Activated CD4-positive, alpha-beta T cell treated with anti-CD3 and anti-CD28 coated beads, Interleukin-2, amount 50 U/mL, for 16 hours (primary cell): ENCODE measurements at regions not wholly inside any gene's neighbourhood (a gene's known extent, or its start where the extent isn't known, plus 50 kb on each side); places are given as distances from the start of the nearest gene placed in this dataset.

ENCODE experiments used
- DNase-seq: peaks from one replicate; pipeline ENCODE4 v3.0.0-alpha.2; 2020

DNA sequence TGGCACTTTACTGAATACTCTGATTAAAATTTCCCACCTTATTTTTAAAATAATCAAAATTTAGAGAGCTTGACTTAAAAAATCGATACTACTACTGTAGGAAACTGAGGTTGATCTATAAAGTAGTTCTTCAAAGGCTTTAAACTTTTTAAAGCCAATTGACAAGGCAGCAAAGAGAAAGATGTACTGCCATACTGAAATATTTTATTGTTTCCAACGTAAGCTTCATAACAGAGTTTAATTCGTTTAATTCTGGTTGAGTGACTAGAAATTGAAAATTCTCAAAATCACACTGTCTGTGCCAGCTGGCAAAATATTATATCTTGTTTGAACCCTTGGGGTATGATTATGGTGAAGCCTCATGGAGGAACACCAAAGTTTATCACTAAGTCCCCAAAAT lies 207.6 kb downstream of the UNC5CL start:
- no peak for DNase-seq

DNA sequence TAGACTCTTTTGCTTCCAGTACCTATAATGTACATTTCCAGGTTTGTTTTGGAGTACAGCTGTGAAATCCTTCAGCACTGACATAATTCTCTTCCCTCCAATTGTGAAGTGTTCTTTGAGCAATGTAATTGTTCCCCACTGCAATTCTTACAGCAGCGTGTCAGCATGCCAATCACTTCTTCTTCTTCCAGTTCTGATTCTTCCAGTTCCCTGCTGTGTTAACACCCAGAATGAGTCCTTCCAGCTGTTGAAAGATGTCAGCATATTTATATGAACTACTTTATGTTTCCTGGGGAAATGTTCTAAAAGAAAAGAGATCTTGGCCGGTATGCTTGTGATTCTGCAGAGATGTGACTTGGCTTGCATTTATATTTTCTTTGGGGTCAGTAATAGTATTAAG lies 213.9 kb downstream of the UNC5CL start:
- DNase-seq: no peak

- DNase-seq: peak; percentile 63
Measured at GRCh38 chr6:40823917-40824891, 214.8 kb downstream of the UNC5CL start.

- no peak for DNase-seq
Measured at GRCh38 chr6:40822619-40823018, 216.4 kb downstream of the UNC5CL start.

DNA sequence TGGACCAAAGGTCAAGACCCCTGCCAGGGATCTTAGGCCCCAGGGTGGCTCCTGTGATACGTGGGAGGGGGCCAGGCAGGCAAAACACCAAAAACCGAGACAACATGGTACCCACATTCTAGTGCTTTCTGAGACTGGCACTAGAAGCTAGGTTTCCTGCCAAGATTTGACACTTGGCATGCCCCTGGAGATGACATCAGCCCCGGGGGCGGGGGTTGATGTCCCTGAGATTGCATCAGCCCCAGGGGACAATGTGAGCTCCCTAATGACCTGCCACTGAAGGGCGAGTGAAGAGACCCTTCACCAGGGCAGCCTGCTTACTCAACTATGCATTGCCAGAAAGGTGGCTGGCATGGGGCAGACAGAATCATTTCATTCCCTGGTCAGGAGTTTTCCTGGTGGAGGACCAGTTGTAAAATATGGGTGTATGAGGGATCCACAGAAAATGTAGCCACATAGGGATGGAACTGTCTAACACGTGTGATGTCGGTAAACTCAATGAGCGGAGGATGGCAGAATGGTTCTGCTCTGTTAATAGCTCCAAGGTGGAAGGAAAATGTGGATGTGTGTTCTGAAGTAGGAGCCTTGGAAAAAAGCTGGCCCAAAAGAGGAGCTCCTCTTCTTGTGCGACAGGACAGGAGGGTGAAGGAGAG lies 219.7 kb downstream of the UNC5CL start:
- DNase-seq: no peak

- DNase-seq: no peak
Measured at GRCh38 chr6:40817369-40817768, 221.7 kb downstream of the UNC5CL start.

- no peak for DNase-seq
Measured at GRCh38 chr6:40816601-40817000, 222.4 kb downstream of the UNC5CL start.

DNA sequence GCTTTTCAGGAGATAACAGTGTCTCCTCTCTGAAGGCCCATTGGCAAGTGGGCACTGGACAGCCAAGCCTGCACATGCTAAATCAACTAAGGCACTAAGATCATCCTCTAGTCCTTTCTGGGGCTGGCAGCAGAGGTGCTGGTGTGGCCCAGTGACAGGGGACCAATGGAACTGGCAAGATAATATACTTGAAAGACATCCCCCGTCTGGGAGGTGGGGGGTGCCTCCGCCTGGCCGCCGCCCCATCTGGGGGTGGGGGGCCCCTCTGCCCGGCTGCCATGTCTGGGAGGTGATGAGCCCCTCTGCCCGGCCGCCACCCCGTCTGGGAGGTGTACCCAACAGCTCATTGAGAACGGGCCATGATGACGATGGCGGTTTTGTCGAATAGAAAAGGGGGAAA lies 223.3 kb downstream of the UNC5CL start:
- no peak for DNase-seq

GRCh38 chr6:40810171-40810570 lies 223.0 kb upstream of the LRFN2 start:
- DNase-seq: no peak

GRCh38 chr6:40809627-40810026 lies 222.5 kb upstream of the LRFN2 start:
- DNase-seq: no peak

GRCh38 chr6:40807484-40807883 lies 220.3 kb upstream of the LRFN2 start:
- DNase-seq: no peak

- DNase-seq: no peak
Measured at GRCh38 chr6:40806256-40806864, 219.2 kb upstream of the LRFN2 start.

DNA sequence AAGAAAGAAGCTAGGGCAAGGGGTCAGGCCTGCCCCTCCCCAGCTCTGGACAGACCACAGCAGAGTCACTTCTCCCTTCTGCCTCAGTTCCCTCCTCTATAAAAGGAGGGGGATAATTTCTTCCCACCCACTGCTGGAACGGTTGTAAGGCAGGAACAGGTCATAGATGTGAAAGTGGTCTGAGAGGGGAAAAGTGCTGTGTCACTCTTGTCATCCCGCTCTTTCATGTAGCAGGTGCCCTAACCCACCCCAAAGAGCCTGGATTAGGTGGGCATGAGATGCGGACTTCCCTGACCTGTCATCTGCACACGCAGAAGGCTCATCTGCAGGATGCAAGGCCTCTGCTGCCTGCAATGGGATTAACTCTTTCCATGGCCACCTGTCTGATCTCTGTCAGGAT lies 218.2 kb upstream of the LRFN2 start:
- DNase-seq: no peak

DNA sequence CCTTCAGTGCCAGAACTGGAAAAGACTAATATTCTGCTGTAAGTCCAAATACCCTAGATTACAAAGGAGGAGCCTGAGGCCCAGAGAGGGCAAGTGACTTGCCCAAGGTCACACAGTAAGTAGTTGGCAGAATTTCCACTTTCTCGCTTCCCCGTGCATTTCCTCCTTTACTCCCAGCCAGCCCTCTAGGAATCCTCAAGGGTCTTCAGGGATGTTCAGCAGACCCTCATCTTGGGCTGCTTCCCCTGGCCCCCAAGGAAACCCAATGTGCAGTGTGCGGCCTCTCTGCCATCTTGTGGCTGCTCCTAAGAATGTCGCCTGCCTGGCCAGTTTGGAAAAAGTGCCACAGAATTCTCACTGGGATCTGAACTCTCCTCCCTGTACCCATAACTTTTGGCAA lies 217.7 kb upstream of the LRFN2 start:
- DNase-seq: no peak

GRCh38 chr6:40803897-40804702 lies 216.9 kb upstream of the LRFN2 start:
- no peak for DNase-seq

DNA sequence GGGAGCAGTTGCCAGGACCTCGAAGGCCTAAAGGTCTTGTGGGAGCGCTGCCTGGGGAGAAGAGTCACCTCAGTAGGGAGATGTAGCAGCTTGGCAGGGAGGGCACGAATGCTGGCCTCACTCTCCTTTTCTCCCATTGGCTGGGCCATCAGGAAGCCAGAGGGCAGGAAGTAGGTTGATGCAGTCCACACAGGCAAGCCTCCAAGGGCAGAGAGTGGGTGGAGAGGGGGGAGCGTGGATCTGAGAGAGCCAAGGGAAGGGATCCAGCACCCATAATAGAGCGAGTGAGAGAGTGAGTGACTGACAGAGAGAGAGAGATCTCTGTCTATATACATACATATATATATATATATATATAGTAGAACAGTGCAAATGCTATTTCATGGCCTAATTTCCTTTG lies 215.3 kb upstream of the LRFN2 start:
- DNase-seq: no peak

DNA sequence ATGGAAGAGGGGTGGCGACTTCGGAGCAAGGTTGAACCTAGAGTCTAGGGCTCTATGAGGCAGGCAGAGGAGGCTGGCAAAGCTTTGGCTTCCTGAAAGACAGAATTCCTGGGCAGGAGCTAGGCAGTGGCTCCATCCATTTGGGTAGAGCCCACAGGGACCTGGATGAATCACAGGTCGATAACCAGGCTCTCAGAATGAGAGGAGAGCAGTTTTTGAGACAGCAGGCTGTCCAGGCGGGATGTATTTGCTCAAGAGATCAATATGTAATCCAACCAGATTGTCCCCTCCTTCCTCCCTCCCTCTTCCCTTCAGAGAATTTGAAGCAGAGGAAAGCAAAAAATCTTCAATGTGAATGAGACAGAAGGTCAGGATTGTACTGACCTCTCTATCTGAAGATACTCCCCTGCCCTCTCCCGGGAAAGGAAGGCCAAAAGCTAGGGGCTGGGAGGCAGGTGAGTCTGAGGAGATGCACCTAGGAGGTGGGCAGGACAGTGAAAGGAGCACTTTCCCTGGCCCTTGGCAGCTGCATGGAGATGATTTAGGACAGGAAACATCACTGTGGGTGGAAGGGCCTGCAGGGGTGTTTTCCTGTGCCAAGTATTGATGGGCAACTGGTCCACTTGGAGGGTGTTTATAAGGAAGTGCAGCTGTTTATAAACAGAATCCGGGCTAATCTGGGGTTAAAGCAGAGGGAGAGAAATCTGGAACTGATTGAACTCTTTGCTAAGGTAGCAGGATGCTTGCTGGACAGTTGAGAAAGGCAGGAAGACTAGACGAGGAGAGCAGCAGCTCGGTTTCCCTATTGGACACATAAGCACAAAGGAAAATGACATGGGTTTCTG lies 212.4 kb upstream of the LRFN2 start:
- no peak for DNase-seq

DNA sequence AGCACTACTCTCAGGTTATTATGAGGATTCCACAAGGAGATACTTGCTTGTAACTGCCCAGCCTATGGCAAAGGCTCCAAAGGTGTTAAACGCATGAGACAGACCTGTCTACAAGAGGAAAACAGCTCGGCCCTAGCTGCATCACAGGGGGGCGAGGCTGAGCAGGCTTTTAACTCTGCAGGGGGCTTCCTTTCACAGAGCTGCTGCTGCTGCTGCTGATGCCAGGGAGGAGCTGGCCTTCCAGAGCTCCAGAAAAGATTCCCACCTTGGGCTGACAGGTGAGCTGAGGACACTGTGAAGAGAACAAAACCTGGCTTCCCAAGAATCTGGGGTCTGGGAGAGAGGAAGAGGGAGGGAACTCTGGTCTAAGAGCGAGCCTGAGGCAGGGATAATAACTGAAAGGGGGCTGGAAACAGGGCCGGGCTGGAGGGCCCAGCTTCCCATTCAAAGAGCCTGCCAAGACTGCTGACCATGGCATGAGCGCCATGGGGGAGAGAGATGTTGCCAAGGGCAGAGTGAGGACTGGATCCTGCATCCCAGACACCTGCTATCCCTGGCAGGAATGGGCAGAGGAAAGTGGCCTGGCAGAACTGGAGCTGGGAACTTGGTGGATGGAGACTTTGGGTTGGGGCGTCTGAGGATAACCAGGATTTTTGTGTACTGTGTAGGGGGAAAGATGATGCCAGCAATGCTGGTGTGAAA lies 211.1 kb upstream of the LRFN2 start:
- no peak for DNase-seq

GRCh38 chr6:40796260-40797221 lies 209.4 kb upstream of the LRFN2 start:
- DNase-seq: no peak

GRCh38 chr6:40794586-40794985 lies 207.4 kb upstream of the LRFN2 start:
- DNase-seq: no peak
